Peyer's patch (tissue), 4 donors: ENCODE measurements at regions not wholly inside any gene's neighbourhood (a gene's known extent, or its start where the extent isn't known, plus 50 kb on each side); places are given as distances from the start of the nearest gene placed in this dataset.

ENCODE experiments used
- CTCF ChIP-seq, 6 experiments: fragments of 450-650 bp in 4 of 6; fragments of 200-600 bp in 2 of 6; sonication (generic) in 1 of 6; IDR thresholded peaks; one replicate each; pipeline ENCODE4 v1.5.1; 2017 to 2019; ENCODE audit warnings: antibody characterized with exemption in 6 of 6, mild to moderate bottlenecking in 3 of 6, moderate library complexity in 1 of 6
- POLR2A ChIP-seq, 2 donors: fragments of 450-650 bp; IDR thresholded peaks; one replicate each; pipeline ENCODE4 v1.5.1; 2017; ENCODE audit warnings: antibody characterized with exemption in 2 of 2, mild to moderate bottlenecking in 2 of 2, moderate library complexity in 2 of 2

GRCh38 chr1:191086910-191087309 is 609.2 kb upstream of the BRINP3 start:
- TF ChIP-seq CTCF (IDR thresholded peaks at IDR 0.05), result no peak
- no peak for TF ChIP-seq POLR2A (IDR thresholded peaks at IDR 0.05)
